HepG2 (cell line): ENCODE measurements at regions not wholly inside any gene's neighbourhood (a gene's known extent, or its start where the extent isn't known, plus 50 kb on each side); places are given as distances from the start of the nearest gene placed in this dataset.

Source experiments
- ATAC-seq: fragments of 200-7000 bp; cut with Tn5 transposase; 3 replicates; pipeline ENCODE4 v1.9.1; 2020; ENCODE audit warnings: mild to moderate bottlenecking, moderate library complexity
- BruUV-seq: library from RNA; stranded (reverse); fragments of 400-500 nt; replicated peaks from 2 replicates; lab custom pipeline; 2021; lab: Mats Ljungman, UMichigan
- CTCF ChIA-PET: fragments of 300-600 bp; formaldehyde crosslinking; extraction: SDS; loops from one replicate; lab custom pipeline; 2021; ENCODE audit warnings: low total read pairs, inconsistent platforms, low intra/inter-chr PET ratio; lab: Yijun Ruan, JAX
- POLR2A ChIA-PET: fragments of 350-600 bp; sonication (Branson Sonifier 250); formaldehyde crosslinking; loops from one replicate; lab custom pipeline; 2020; ENCODE audit warnings: antibody characterized with exemption, inconsistent platforms; lab: Yijun Ruan, JAX
- DNase-seq: peaks from one replicate; pipeline ENCODE4 v3.0.0-alpha.2; 2015; ENCODE audit warnings: low spot score
- FAIRE-seq: peaks from 3 replicates; lab custom pipeline; 2011; peaks lifted over from hg19 to GRCh38; lab: Jason Lieb, UNC
- H2AFZ ChIP-seq: one replicate; pipeline ENCODE4 v1.6.1; 2011; ENCODE audit warnings: low read length, inconsistent platforms
- H3K27ac ChIP-seq: fragments of 300-600 bp; 3 replicates; pipeline ENCODE4 v1.8.0; 2011; ENCODE audit warnings: mixed run types, mild to moderate bottlenecking, mixed read lengths, low read length, inconsistent platforms; ENCODE audit not compliant: insufficient read depth; ENCODE audit errors: extremely low read length
- H3K27me3 ChIP-seq, 2 experiments: fragments of 200-600 bp in 1 of 2; 2 replicates in 1 of 2; 3 replicates in 1 of 2; pipeline versions ENCODE4 v1.6.0 to v1.8.0; 2011; ENCODE audit warnings: low read length in 2 of 2, mild to moderate bottlenecking in 2 of 2, moderate library complexity in 2 of 2, inconsistent platforms in 1 of 2; ENCODE audit not compliant: insufficient read depth in 2 of 2, control insufficient read depth in 1 of 2
- H3K36me3 ChIP-seq, 2 experiments: fragments of 200-600 bp in 1 of 2; replicated peaks in 1 of 2; 2 replicates in 1 of 2; 3 replicates in 1 of 2; pipeline versions ENCODE4 v1.5.1 to v1.8.0; 2011; ENCODE audit warnings: low read length in 2 of 2, inconsistent platforms in 1 of 2; ENCODE audit not compliant: insufficient read depth in 2 of 2, control insufficient read depth in 1 of 2
- H3K4me1 ChIP-seq: 2 replicates; pipeline ENCODE4 v1.5.1; 2012; ENCODE audit warnings: low read length, inconsistent platforms; ENCODE audit not compliant: insufficient read depth
- H3K4me2 ChIP-seq: 2 replicates; pipeline ENCODE4 v1.6.0; 2011; ENCODE audit warnings: low read depth, low read length, inconsistent platforms
- H3K4me3 ChIP-seq, 3 experiments: fragments of 200-600 bp in 1 of 3; sonication (generic), shearing (Covaris generic) in 1 of 3; replicated peaks in 1 of 3; 2 replicates each; pipeline ENCODE4 v1.5.1; 2011 to 2016; ENCODE audit warnings: low read length in 3 of 3, inconsistent platforms in 2 of 3, low read depth in 2 of 3, mild to moderate bottlenecking in 2 of 3, control low read depth in 1 of 3, mixed read lengths in 1 of 3; ENCODE audit not compliant: insufficient read depth in 1 of 3
- H3K79me2 ChIP-seq: one replicate; pipeline ENCODE4 v1.6.1; 2011; ENCODE audit warnings: low read length, inconsistent platforms; ENCODE audit not compliant: insufficient read depth
- H3K9ac ChIP-seq: 2 replicates; pipeline ENCODE4 v1.6.0; 2011; ENCODE audit warnings: mild to moderate bottlenecking, low read depth, low read length, inconsistent platforms; ENCODE audit not compliant: insufficient read depth
- H3K9me3 ChIP-seq: 2 replicates; pipeline ENCODE4 v1.5.1; 2012; ENCODE audit warnings: mild to moderate bottlenecking, low read length
- H4K20me1 ChIP-seq: 2 replicates; pipeline ENCODE4 v1.6.0; 2011; ENCODE audit warnings: inconsistent platforms, mild to moderate bottlenecking, low read length, moderate library complexity; ENCODE audit not compliant: insufficient read depth
- ARNT2 ChIP-seq: sonication (generic); formaldehyde crosslinking; IDR thresholded peaks from 2 replicates; pipeline ENCODE4 v1.8.0; 2022; ENCODE audit warnings: mild to moderate bottlenecking, low read depth, missing genetic modification reagents, moderate library complexity
- CCAR2 ChIP-seq: fragments of 200-400 bp; formaldehyde crosslinking; optimal IDR thresholded peaks from 2 replicates; pipeline ENCODE3; 2018; ENCODE audit warnings: low read depth, mild to moderate bottlenecking, low read length, moderate library complexity
- DNMT3B ChIP-seq: conservative IDR thresholded peaks from 2 replicates; pipeline ENCODE4 v1.6.1; 2016; ENCODE audit warnings: missing biosample characterization, control low read depth
- EED ChIP-seq: sonication (generic); formaldehyde crosslinking; IDR thresholded peaks from 2 replicates; pipeline ENCODE4 v1.5.0; 2020; ENCODE audit warnings: mild to moderate bottlenecking, missing genetic modification reagents
- GPBP1L1 ChIP-seq: sonication (generic); formaldehyde crosslinking; IDR thresholded peaks from 2 replicates; pipeline ENCODE4 v1.5.0; 2020; ENCODE audit warnings: mild to moderate bottlenecking, missing genetic modification reagents
- IRF2 ChIP-seq: IDR thresholded peaks from 2 replicates; pipeline ENCODE4 v1.6.1; 2018; ENCODE audit warnings: missing genetic modification reagents, missing compliant biosample characterization
- PHF5A ChIP-seq: IDR thresholded peaks from one replicate; pipeline ENCODE4 v1.6.1; 2018; ENCODE audit warnings: low read depth, missing genetic modification reagents; ENCODE audit not compliant: unreplicated experiment
- SETDB1 ChIP-seq: sonication (generic); formaldehyde crosslinking; IDR thresholded peaks from 2 replicates; pipeline ENCODE4 v1.5.1; 2020; ENCODE audit warnings: missing genetic modification reagents, mild to moderate bottlenecking, borderline replicate concordance
- SIX1 ChIP-seq: sonication (generic); formaldehyde crosslinking; IDR thresholded peaks from 2 replicates; pipeline ENCODE4 v1.4.0; 2020; ENCODE audit warnings: missing genetic modification reagents, borderline replicate concordance
- SMYD3 ChIP-seq: sonication (generic); formaldehyde crosslinking; IDR thresholded peaks from 2 replicates; pipeline ENCODE4 v1.8.1; 2023; ENCODE audit warnings: mild to moderate bottlenecking, missing genetic modification reagents
- TCF12 ChIP-seq, 2 experiments: fragments of 450-650 bp in 1 of 2; sonication (generic) in 1 of 2; formaldehyde crosslinking in 1 of 2; IDR thresholded peaks; 2 replicates each; pipeline versions ENCODE4 v1.6.1 to v1.8.0; 2017 to 2022; ENCODE audit warnings: antibody characterized with exemption in 1 of 2, mild to moderate bottlenecking in 1 of 2, missing genetic modification reagents in 1 of 2, moderate library complexity in 1 of 2
- XRCC5 ChIP-seq: fragments of 200-400 bp; formaldehyde crosslinking; optimal IDR thresholded peaks from 2 replicates; pipeline ENCODE3; 2017; ENCODE audit warnings: mild to moderate bottlenecking, low read length
- ZBTB20 ChIP-seq: sonication (generic); formaldehyde crosslinking; IDR thresholded peaks from 2 replicates; pipeline ENCODE4 v1.8.1; 2023; ENCODE audit warnings: missing genetic modification reagents, low read depth, mild to moderate bottlenecking, borderline replicate concordance
- ZNF121 ChIP-seq: sonication (generic); formaldehyde crosslinking; IDR thresholded peaks from 2 replicates; pipeline ENCODE4 v1.5.0; 2020; ENCODE audit warnings: mild to moderate bottlenecking, missing genetic modification reagents
- ZNF251 ChIP-seq: sonication (generic); formaldehyde crosslinking; IDR thresholded peaks from 2 replicates; pipeline ENCODE4 v1.9.0; 2021; ENCODE audit warnings: mild to moderate bottlenecking, missing genetic modification reagents
- ZNF431 ChIP-seq: sonication (generic); formaldehyde crosslinking; IDR thresholded peaks from 2 replicates; pipeline ENCODE4 v1.9.0; 2022; ENCODE audit warnings: missing genetic modification reagents, low read depth, mild to moderate bottlenecking, borderline replicate concordance
- ZNF510 ChIP-seq: sonication (generic); formaldehyde crosslinking; IDR thresholded peaks from 2 replicates; pipeline ENCODE4 v1.4.0; 2020; ENCODE audit warnings: low read depth, mild to moderate bottlenecking, missing genetic modification reagents
- ZNF672 ChIP-seq: sonication (generic); formaldehyde crosslinking; IDR thresholded peaks from 2 replicates; pipeline ENCODE4 v1.8.1; 2022; ENCODE audit warnings: missing genetic modification reagents
- ZNF713 ChIP-seq: sonication (generic); formaldehyde crosslinking; IDR thresholded peaks from 2 replicates; pipeline ENCODE4 v1.4.0; 2020; ENCODE audit warnings: mild to moderate bottlenecking, missing genetic modification reagents
- WGBS: methylation state at CpG from one replicate; pipeline ENCODE4 v1.1.6; 2017; ENCODE audit warnings: low lambda C conversion rate; 5-methylcytosine and 5-hydroxymethylcytosine counted together
- in situ Hi-C: cut with HindIII; loops from 2 replicates; pipeline ENCODE4 v1.10.0; 2017; ENCODE audit warnings: low pct_unique_long_range_greater_than_20kb; ENCODE audit not compliant: extremely low pct_ligation_motif_present
- intact Hi-C: fragments of 100-400 bp; cut with micrococcal nuclease; formaldehyde crosslinking; loops from one replicate; pipeline ENCODE4 v1.10.0; 2022; ENCODE audit not compliant: unreplicated experiment

DNA sequence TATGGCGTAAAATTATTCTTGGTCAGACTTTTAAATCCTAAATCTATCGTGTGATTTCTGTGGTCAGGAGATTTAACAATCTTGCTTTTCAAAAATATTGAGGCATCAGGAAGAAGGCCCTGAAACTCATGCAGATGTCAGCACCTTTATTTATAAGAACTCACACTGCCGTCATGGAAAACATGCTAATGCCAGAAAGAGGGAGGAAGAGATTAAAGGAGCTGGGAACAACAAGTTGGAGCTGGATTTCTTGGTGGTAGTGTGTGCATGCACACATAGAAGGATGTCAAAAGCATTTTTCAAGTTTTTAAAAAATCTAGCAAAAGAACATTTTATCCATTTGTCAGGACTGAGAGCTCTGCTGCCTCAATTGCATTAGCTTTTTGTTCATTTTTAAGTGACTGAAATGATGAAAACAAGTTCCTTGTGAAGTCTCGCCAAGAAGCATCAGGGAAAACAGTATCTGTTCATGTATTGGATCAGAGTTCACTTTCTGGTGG lies 342.5 kb downstream of the SPRY2 start:
- ChIA-PET POLR2A (no interaction called here), CTCF (no interaction called here)
- Histone ChIP-seq H2AFZ (no peak overlapping the region), H3K27me3 (no peaks in the 10 kb centered on the region; a peak in 1 of 5 replicates), H3K4me3 (no peak overlapping the region), H3K9ac (no peak overlapping the region), H3K4me2 (no peak overlapping the region), H4K20me1 (no peaks in the 10 kb centered on the region), H3K36me3 (no peaks in the 10 kb centered on the region), H3K9me3 (peaks cover 53% of the 10 kb centered on the region), H3K27ac (no peak overlapping the region), H3K79me2 (no peaks in the 10 kb centered on the region), H3K4me1 (no peaks in the 10 kb centered on the region)
- ATAC-seq (no peak), DNase-seq (no peak), FAIRE-seq (no peak)
- intact Hi-C loops: no loop called here
- in situ Hi-C loops: no loop called here
- TF ChIP-seq SETDB1 (no peak), DNMT3B (CRISPR knock-in tag) (no peak), SIX1 (CRISPR knock-in tag) (no peak), ARNT2 (CRISPR knock-in tag) (no peak), ZNF672 (no peak), ZBTB20 (CRISPR knock-in tag) (no peak), ZNF713 (no peak), SMYD3 (CRISPR knock-in tag) (no peak), CCAR2 (no peak), ZNF431 (CRISPR knock-in tag) (no peak), EED (CRISPR knock-in tag) (no peak), ZNF121 (CRISPR knock-in tag) (no peak), ZNF510 (CRISPR knock-in tag) (no peak), XRCC5 (no peak), IRF2 (CRISPR knock-in tag) (no peak), PHF5A (no peak), TCF12 (IDR thresholded peaks at IDR 0.05) (no peak), TCF12 (CRISPR knock-in tag; IDR thresholded peaks at IDR 0.05) (no peak), GPBP1L1 (CRISPR knock-in tag) (no peak), ZNF251 (CRISPR knock-in tag) (no peak)
- 53% methylated on average over 4 of the region's 4 CpGs for WGBS
- BruUV-seq: no TSS peak
